ENCODE measurements at regions not wholly inside any gene's neighbourhood (a gene's known extent, or its start where the extent isn't known, plus 50 kb on each side); places are given as distances from the start of the nearest gene placed in this dataset.
"Not testable (repeated sequence)": the region's sequence is repeated elsewhere in the genome, so short reads cannot be mapped to it uniquely, and the experiment has no call there.

DNA sequence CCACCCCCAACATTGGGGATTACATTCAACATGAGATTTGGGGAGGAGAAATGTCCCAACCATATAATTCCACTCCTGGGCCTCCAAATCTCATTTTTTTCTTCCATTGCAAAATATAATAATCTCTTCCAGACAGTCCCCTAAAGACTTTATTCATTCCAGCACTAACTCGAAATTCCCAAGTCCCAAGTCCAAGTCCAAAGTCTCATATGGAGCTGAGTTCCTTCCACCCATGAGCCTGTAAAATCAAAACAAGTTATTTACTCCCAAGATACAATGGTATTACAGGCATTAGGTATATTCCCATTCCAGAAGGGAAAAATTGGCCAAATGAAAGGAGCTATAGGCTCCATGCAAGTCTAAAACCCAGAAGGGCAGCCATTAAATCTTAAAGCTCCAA is 56.7 kb downstream of the P2RY1 start:
- no peak for DNase-seq (ENCODE audit: low spot score)

- DNase-seq (ENCODE audit: low spot score) = no peak
These were observed 57.5 kb downstream of the P2RY1 start for GRCh38 chr3:152892446-152892845.

DNA sequence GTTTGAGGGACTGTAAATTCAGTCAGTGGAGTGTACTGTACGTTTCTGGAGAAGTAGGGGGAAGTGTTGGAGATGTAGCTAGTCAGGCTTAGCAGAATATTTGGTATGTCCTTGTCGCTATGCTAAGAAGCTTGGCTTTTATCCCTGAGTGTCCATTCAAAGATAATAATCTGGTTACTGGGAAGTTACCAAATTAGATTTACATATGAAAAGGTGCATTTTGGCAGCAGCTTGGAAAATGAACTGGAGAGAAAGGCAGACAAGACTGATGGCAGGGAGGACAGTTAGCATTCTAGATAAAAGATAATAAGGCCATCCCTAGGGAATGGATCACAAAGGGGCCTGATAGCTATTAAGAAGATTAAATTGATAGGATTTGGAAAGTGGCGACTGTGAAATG is 58.7 kb downstream of the P2RY1 start:
- DNase-seq (ENCODE audit: low spot score) = no peak

DNA sequence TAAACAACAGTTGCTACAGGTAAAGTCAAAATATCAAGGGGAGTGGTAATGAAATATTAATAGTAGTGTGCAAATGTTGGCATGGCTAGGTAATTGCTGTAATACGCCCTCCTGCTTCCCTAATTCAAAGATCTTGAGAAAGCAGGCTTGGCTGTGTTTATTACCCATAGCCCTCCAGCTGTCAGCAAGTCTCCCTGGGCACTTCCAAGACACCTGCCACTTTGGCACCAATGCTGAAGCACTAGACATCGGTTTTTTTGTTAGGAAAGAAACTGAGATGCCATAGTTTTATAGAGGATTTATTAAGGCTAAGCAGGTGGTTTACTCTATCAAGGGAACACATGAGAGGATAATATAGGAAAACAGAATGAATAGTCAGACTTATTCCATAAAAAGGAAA is 64.4 kb downstream of the P2RY1 start:
- DNase-seq (ENCODE audit: low spot score) = peak; percentile 54

GRCh38 chr3:152902141-152902669 is 67.3 kb downstream of the P2RY1 start:
- no peak for DNase-seq (ENCODE audit: low spot score)

GRCh38 chr3:152905631-152906030 is 70.7 kb downstream of the P2RY1 start:
- no peak for DNase-seq (ENCODE audit: low spot score)

GRCh38 chr3:152909180-152909883 is 74.4 kb downstream of the P2RY1 start:
- DNase-seq (ENCODE audit: low spot score) = no peak

GRCh38 chr3:152910211-152910610 is 75.3 kb downstream of the P2RY1 start:
- peak; percentile 42 for DNase-seq (ENCODE audit: low spot score)

GRCh38 chr3:152910966-152911365 is 76.0 kb downstream of the P2RY1 start:
- no peak for DNase-seq (ENCODE audit: low spot score)

GRCh38 chr3:152914743-152915142 is 79.8 kb downstream of the P2RY1 start:
- not testable (repeated sequence) for DNase-seq (ENCODE audit: low spot score)

DNA sequence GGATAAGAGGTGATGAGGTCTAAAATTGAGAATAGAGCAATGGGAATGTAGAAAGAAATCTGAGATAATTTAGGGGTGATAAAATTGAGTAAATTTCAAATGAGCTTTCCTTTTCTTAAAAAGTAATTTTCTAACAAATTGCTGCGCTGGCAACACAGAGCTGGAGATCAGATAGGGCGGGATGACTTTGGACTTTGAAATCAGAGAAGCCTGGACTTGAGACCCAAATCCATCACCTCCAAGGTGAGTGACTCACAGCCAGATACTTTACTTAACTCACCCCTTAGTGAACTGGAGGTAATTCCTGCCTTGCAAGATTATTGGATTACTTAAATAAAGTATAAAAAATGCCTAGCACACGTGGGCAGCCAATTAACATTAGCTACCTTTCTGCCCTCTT is 80.8 kb downstream of the P2RY1 start:
- DNase-seq (ENCODE audit: low spot score) = no peak

DNA sequence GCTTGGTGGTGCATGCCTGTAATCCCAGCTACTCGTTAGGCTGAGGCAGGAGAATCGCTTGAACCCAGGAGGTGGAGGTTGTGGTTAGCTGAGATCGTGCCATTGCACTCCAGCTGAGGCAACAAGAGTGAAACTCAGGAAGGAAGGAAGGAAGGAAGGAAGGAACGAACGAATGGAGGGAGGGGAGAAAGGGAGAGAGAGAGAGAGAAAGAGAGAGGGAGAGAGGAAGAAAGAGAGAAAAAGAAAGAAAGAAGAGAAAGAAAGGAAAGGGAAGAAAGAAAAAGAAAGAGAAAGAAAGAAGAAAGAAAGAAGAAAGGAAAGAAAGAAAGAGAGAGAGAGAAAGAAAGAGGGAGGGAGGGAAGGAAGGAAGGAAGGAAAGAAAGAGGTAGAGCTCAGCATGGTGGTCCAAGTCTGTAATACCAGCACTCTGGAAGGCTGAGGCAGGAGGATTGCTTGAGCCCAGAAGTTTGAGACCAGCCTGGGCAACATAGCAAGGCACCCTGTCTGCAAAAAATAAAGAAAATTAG is 81.9 kb downstream of the P2RY1 start:
- DNase-seq (ENCODE audit: low spot score) = no peak

GRCh38 chr3:152921351-152921750 is 86.4 kb downstream of the P2RY1 start:
- no peak for DNase-seq (ENCODE audit: low spot score)

DNA sequence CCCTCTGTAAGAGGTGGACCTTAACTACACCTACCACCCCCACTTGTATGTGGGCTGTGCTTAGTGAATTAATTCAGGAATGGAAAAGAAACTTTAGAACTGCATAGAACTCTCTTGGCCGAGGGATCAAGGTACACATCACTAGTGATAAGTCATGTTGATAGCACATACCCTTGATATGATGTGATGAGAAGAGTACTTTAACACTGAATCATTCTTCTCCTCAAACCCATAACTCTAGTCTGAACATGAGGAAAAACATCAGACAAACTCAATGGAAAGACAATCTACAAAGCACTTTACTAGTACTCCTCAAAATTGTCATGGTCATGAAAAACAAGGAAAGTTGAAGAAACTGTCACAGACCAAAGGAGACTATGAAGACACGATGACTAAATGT is 87.6 kb downstream of the P2RY1 start:
- DNase-seq (ENCODE audit: low spot score) = no peak

DNA sequence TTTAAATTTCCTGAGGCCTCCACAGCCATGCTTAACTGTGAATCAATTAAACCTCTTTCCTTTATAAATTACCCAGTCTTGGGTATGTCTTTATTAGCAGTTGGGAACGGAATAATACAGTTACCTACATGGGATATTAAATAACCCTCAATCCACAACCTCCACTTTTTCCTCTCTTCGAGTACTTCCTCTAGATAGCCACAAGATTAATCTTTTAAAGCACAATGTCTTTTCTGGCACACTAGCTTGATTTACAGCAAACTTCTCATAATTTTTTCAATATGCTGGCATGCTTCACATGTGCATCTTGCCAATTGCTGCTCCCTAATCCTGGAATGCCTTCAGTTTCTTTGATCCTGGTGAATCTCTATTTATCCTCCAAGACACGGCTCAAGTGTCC is 92.2 kb downstream of the P2RY1 start:
- no peak for DNase-seq (ENCODE audit: low spot score)

GRCh38 chr3:152930516-152930915 is 95.6 kb downstream of the P2RY1 start:
- DNase-seq (ENCODE audit: low spot score) = no peak

- DNase-seq (ENCODE audit: low spot score) = no peak
These were observed 102.3 kb downstream of the P2RY1 start for GRCh38 chr3:152937234-152937633.

DNA sequence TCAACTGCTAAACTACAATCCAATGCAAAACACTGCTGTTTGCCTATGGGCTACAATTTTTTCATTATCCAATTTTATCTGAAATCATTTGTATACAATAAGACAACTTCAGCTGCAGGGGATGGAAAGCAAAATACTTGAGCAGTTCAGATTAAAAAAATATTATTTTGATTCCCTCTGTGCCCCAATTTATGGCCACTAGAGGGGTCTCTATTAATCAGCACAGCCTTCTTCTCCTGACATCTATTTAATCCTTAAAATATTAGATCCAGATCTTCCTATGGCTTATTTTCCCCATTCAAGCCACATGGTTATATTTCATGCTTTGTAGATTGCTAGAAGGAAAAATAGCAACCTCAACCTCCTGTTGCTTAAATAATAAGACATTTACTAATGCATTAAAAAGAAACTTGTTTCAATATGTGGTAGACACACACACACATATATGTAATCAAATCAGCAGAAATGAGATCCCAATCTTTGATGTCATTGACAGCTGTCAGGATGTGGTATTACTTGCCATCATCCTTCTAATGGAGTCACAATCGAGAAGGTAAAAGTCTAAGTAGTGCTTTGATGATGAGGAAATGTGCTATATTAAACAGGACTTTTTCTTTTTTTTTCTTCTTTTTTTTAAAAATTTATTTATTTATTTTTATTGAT is 104.2 kb downstream of the P2RY1 start:
- no peak for DNase-seq (ENCODE audit: low spot score)

DNA sequence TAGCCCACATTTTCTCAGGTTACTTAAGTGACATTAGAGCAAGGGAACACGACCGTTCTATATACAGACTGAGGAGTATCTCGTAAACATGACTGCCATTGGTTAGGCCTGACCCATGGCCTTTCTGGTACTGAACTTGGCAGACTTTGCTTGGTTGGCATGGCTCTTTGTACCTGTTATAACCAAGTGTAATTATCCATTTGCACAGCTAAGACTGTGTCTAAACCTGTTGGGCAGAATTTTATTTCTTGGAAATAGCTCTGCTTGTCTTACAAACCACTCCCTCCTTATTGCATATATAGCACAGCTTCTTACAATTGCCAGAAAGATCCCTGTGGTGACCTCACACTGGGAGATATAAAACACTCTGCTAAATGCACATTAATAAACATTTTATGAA is 106.9 kb downstream of the P2RY1 start:
- no peak for DNase-seq (ENCODE audit: low spot score)

GRCh38 chr3:152942366-152942765 is 107.4 kb downstream of the P2RY1 start:
- DNase-seq (ENCODE audit: low spot score) = no peak

DNA sequence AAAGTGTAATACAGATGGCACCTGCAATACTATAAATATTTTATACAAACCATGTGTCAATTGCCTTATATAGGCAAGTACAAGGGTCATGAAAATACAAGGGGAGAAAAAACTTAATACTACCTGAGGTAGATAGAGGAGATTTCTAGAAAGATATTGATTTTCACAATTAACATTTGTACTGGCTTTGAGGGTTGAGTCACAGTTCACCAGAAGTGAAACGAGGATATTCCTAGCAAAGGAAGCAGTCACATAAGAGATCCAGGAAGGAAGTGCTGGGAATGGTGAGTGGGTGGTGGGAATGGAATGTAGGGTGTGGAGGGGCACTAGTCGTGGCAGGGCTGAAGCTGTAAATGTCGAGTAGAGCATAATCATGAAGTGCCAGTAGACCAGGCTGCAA is 108.7 kb downstream of the P2RY1 start:
- DNase-seq (ENCODE audit: low spot score) = no peak

DNA sequence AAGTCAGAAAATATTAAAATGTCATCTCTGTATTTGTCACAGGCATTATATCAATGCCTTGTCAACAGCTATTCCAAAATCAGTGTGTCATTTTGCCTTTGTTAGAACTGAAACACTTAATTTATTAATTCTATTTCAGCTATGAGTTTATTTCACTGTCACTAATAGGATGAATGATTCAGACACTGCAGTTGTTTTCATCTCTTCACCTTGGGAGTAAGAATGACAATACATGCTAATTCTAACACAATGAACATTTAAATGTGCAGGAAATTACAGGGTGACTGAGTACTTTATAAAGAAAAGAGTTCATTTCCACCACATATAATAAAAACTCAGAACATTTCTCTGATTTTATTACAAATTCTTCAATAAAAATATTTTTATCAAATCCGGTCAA is 109.7 kb downstream of the P2RY1 start:
- DNase-seq (ENCODE audit: low spot score) = no peak

DNA sequence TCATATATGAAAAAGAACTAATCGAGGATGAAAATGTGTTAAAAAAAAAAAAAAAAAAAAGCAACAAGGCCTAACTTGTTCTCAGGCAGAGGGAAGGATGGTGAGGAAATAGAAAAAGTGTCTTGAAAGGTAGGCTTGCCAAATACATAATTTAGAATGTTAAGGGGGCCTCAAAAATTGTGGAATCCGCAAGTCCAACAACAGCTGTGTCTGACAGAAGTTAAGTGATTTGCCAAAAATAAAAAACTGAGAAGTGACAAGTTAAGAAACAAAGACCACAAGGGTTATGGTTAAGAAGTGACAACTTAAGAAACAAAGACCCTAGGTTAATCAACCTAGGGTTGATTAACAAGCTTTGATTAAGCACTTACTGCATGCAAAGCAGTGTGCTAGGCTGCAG is 110.6 kb downstream of the P2RY1 start:
- no peak for DNase-seq (ENCODE audit: low spot score)

- DNase-seq (ENCODE audit: low spot score) = no peak
These were observed 122.6 kb downstream of the P2RY1 start for GRCh38 chr3:152957491-152957890.

Data from D341Med (cell line).